WI38 (cell line): ENCODE measurements at regions not wholly inside any gene's neighbourhood (a gene's known extent, or its start where the extent isn't known, plus 50 kb on each side); places are given as distances from the start of the nearest gene placed in this dataset.

ENCODE experiments used
- H3K4me3 ChIP-seq: 2 replicates; pipeline ENCODE4 v1.5.1; 2011; ENCODE audit warnings: low read depth, mild to moderate bottlenecking, control low read depth, low read length
- TF ChIP-seq, protein P1 (sequence below): IDR thresholded peaks from 2 replicates; pipeline ENCODE4 v1.5.1; 2012; ENCODE audit warnings: low read depth, mild to moderate bottlenecking, control low read depth, low read length

DNA sequence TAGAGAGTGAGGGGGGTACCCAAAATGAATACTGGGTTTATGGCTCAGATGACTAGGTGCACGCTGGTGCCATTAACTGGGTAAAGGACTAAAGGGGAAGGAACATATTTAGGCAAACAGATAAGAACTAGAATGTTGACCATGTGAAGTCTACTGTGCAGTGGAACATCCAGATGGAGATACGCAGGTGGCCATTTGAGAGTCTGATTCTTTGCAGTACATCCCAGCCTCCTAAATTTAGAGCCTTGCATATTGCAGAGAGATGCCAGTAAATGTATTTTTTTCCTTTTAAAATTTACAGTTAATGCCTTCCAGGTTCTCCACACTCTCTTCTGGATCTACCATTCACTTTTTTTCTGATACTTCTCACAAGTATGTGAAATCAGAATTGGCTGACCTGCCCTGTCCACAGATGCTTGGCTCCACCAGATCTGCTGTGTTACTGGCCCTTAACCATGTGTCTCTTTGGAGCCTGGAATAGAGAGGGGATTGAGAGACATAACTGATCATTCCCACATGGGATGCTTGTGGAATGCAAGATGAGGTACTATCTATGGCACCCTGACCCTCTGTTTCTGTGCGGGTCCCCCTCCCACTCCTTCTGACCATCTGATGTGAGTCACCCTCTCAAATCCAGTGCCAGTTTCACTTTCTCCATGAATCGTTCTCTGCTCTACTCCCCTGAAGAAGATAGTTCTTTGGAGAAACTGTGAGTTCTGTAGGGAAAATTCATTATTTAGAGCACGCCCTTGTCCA lies 77.0 kb upstream of the NCAM1 start:
- H3K4me3 ChIP-seq, result no peak overlapping the region
- TF ChIP-seq, protein P1, sequence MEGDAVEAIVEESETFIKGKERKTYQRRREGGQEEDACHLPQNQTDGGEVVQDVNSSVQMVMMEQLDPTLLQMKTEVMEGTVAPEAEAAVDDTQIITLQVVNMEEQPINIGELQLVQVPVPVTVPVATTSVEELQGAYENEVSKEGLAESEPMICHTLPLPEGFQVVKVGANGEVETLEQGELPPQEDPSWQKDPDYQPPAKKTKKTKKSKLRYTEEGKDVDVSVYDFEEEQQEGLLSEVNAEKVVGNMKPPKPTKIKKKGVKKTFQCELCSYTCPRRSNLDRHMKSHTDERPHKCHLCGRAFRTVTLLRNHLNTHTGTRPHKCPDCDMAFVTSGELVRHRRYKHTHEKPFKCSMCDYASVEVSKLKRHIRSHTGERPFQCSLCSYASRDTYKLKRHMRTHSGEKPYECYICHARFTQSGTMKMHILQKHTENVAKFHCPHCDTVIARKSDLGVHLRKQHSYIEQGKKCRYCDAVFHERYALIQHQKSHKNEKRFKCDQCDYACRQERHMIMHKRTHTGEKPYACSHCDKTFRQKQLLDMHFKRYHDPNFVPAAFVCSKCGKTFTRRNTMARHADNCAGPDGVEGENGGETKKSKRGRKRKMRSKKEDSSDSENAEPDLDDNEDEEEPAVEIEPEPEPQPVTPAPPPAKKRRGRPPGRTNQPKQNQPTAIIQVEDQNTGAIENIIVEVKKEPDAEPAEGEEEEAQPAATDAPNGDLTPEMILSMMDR, result no peak

DNA sequence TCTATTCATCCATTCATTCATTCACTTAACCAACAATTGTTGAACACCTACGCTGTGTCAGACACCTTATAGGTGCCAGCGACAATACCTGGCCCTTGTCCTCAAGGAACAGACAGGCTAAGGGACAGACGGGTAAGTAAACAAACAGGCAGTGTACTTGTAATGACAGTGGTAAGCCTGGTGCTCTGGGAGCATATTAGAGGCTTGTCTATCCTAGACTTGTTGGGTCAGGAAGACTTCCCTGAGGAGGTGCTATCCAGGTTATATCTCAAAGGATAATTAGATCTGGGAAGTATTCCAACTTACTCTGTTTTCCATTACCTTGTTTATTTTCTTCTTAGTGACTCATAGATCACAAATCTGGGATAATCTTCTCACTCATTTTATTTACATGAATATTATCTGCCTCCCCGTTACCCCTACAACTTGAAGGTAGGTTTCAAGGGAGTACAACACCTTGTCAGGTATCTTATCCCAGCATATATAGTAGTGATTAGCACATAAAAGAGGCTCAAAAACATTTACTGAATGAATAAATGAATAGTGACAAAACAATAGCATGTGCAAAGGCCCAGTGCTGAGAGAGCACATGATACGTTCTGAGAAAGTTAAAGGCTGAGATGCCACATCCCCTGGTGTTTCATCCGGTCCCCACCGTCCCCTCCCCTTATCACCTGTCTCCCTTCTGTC lies 75.3 kb upstream of the NCAM1 start:
- no peak overlapping the region for H3K4me3 ChIP-seq
- TF ChIP-seq, protein P1, result no peak

DNA sequence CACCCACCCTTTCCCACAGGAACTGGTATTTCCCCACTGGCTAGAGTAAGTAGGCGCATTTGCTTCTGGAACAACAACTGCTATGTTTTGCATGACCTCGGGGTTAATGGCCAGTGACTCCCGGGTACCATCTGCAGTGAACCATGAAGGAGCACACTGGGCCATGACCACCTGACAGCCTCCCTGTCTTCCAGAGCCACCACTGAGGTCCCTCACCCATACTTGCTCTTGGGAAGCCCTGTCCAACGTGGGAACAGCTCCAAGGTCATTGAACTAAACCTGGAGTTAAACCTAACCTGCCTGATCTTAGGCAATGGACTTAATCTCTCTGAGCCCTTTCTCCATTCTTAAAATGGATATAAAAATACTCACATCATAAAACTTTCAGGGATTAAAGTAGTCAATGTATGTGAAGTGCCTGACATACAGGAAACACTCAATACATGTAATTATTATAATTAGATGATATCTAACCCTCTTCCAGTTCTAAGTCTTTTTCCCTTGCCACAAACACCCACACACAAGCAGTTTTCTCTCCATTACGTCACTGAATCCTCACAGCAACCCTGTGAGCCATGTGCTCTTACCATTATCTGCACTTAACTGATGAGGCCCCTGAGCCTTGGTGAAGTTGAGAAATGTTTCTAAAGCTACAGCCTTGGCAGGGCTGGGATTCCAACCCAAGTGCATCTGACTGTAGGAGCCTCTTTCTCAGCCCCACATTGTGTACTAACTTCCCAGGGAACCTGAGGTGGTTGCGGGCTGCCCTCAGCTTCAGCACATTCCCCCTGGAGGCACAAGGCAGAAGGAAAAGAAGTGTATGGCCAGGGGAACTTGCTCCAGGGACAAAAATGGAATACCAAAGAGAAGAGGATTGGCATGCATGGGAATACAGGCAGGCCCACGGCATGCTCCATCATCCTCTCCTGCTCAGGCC lies 74.5 kb upstream of the NCAM1 start:
- H3K4me3 ChIP-seq, result no peak overlapping the region
- TF ChIP-seq, protein P1, result no peak

DNA sequence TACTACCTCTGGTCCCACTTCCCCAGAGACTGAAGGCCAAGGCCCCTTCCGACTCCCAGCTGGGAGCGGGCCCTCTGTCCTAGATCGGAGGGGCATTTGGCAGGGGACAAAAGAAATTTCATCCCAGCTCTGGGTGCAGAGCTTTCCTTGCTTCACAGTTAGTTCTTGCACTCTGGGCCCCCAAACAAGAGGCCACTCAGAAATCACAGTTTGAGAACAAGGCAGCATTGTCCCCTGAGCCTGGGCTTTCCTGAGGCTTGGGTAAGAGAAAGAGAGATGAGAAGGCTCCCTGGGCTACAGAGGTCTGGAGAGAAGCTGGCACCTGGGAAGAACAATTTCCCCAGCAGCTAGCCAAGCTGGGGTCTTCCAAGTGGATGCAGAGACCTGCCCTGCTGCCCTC lies 71.8 kb upstream of the NCAM1 start:
- H3K4me3 ChIP-seq, result no peak overlapping the region
- TF ChIP-seq, protein P1, result no peak

DNA sequence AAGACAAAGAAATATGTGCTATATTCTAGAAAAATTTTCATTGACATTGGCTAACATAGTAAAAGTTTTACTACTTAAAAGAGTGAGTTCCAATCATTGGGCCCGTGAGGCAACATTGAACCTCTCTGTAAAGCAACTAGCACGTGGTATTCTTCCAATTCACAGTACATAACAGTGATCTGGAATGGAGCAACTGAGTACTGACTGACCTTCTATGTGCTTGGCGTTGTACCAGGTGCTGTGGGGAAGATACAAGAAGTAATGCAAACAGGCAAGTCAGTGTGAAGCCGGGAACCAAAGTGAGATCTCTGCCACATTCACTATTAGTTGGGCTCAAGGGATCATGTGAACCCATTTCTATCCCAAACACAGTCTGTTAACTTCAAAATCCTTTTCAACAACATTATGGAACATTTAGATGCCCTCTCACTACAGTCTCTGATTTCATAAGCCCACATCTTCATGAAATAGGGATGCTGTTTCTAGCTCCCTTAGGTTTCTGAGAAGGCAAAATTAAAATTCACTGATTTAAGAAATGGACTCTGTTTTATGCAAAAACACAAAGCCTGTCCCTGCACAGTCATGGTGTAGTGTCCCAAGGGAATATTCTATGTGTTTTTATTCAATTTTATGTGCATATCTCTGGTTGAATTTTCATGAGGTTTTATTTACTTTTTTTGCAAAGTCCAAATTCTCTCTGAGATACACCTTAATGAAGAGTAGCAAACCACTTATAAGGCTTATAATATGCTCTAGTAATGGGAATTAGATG lies 61.8 kb upstream of the NCAM1 start:
- TF ChIP-seq, protein P1, result no peak

DNA sequence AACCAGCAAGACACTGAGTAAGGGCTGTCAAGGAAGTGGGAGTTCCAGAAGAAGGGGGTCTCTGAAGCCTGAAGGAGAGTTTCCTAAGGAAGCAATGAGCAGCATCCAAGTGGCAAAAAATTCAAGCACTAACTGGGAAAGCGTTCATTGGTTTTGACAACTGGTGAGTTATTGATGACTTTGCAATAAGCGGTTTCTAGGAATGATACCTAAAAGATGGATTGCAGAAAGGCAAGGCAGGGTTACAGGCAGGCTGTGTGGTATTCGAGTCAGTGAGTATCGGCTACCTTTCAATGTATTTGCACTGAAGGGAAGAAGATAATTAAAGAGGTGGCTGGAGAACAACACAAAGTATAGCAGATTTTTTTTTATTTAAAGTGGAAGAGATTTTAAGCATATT lies 59.3 kb upstream of the NCAM1 start:
- TF ChIP-seq, protein P1, result no peak
- no peak overlapping the region for H3K4me3 ChIP-seq

More for the DNA sequence above, 61.8 kb upstream of the NCAM1 start:
- no peak overlapping the region for H3K4me3 ChIP-seq
